ENCODE measurements at regions not wholly inside any gene's neighbourhood (a gene's known extent, or its start where the extent isn't known, plus 50 kb on each side); places are given as distances from the start of the nearest gene placed in this dataset.

- TF ChIP-seq EZH2phosphoT487 (IDR thresholded peaks at IDR 0.05; ENCODE audit: borderline replicate concordance, low read depth, low read length) (no peak), CTCF (conservative IDR thresholded peaks at IDR 0.05; ENCODE audit: low read length) (no peak)
Observed at GRCh38 chr3:98711426-98711825, 51.7 kb upstream of the ST3GAL6 start.

Data from OCI-LY7 (cell line).